ENCODE measurements at regions not wholly inside any gene's neighbourhood (a gene's known extent, or its start where the extent isn't known, plus 50 kb on each side); places are given as distances from the start of the nearest gene placed in this dataset.
A peak's percentile ranks its signal among the peaks of the same experiment; 100 is the strongest.
"Not testable (repeated sequence)": the region's sequence is repeated elsewhere in the genome, so short reads cannot be mapped to it uniquely, and the experiment has no call there.

DNA sequence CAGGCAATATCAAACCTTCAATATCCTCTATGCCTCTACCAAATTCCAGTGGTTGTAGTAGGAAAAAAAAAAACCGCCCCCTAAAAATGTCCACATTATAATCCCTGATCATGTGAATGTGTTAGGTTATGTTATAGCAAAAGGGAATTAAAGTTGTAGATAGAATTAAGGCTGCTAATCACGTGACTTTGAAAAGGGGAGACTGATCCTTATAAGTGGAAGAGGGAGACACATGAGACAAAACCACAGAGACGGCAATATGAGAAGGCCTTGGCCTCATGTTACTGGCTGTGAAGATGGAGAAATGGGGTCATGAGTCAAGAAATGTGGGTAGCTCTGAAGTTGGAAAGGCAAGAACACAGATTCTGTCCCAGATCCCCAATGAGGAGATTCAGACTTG is 1711.3 kb downstream of the KHDRBS2 start:
- H3K79me2 ChIP-seq; H2AFZ ChIP-seq; H3K9me2 ChIP-seq (replicated peaks; ENCODE audit: insufficient read depth); H3K4me2 ChIP-seq; H3K9me3 ChIP-seq (ENCODE audit: low read depth); H3K27me3 ChIP-seq; H3K27ac ChIP-seq; H3K36me3 ChIP-seq (replicated peaks; ENCODE audit: insufficient read depth, low read depth); H3K4me1 ChIP-seq (ENCODE audit: insufficient read depth); H3K4me3 ChIP-seq; H4K20me1 ChIP-seq (ENCODE audit: insufficient read depth, poor library complexity, severe bottlenecking); DNase-seq (ENCODE audit: low spot score): not testable (repeated sequence)
- 64% methylated on average over 3 of the region's 3 CpGs for WGBS (ENCODE audit: low lambda C conversion rate, missing lambda C conversion rate)

DNA sequence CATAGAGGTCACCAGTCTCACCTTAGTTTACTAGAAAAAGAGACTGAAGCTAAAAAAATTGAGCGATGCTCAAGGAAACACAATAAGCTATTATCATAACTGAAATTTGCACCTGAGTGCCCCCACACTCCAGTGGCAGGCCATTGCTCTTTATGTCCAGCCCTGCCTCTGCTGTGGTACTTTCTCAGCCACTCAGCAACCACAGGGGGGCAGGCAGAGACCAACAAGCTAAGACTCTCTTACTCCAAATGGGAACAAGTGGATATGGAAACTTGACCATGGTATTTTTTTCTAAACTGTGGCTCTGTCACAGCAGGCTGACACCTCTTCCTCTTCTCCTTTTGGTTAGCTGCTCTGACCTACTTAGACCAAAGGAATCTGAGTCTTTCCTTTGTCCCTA is 1713.4 kb downstream of the KHDRBS2 start:
- WGBS (ENCODE audit: low lambda C conversion rate, missing lambda C conversion rate): 90% methylated on average over 1 of the region's 1 CpG
- not testable (repeated sequence) for H3K9me3 ChIP-seq (ENCODE audit: low read depth); H2AFZ ChIP-seq; H3K4me2 ChIP-seq; H3K79me2 ChIP-seq; H3K27me3 ChIP-seq; H4K20me1 ChIP-seq (ENCODE audit: insufficient read depth, poor library complexity, severe bottlenecking); H3K9me2 ChIP-seq (replicated peaks; ENCODE audit: insufficient read depth); H3K4me1 ChIP-seq (ENCODE audit: insufficient read depth); H3K4me3 ChIP-seq; H3K36me3 ChIP-seq (replicated peaks; ENCODE audit: insufficient read depth, low read depth); H3K27ac ChIP-seq
- TF ChIP-seq, protein P1, sequence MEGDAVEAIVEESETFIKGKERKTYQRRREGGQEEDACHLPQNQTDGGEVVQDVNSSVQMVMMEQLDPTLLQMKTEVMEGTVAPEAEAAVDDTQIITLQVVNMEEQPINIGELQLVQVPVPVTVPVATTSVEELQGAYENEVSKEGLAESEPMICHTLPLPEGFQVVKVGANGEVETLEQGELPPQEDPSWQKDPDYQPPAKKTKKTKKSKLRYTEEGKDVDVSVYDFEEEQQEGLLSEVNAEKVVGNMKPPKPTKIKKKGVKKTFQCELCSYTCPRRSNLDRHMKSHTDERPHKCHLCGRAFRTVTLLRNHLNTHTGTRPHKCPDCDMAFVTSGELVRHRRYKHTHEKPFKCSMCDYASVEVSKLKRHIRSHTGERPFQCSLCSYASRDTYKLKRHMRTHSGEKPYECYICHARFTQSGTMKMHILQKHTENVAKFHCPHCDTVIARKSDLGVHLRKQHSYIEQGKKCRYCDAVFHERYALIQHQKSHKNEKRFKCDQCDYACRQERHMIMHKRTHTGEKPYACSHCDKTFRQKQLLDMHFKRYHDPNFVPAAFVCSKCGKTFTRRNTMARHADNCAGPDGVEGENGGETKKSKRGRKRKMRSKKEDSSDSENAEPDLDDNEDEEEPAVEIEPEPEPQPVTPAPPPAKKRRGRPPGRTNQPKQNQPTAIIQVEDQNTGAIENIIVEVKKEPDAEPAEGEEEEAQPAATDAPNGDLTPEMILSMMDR (IDR thresholded peaks at IDR 0.05; ENCODE audit: poor library complexity): peak; percentile 21
- DNase-seq (ENCODE audit: low spot score): peak; percentile 8

DNA sequence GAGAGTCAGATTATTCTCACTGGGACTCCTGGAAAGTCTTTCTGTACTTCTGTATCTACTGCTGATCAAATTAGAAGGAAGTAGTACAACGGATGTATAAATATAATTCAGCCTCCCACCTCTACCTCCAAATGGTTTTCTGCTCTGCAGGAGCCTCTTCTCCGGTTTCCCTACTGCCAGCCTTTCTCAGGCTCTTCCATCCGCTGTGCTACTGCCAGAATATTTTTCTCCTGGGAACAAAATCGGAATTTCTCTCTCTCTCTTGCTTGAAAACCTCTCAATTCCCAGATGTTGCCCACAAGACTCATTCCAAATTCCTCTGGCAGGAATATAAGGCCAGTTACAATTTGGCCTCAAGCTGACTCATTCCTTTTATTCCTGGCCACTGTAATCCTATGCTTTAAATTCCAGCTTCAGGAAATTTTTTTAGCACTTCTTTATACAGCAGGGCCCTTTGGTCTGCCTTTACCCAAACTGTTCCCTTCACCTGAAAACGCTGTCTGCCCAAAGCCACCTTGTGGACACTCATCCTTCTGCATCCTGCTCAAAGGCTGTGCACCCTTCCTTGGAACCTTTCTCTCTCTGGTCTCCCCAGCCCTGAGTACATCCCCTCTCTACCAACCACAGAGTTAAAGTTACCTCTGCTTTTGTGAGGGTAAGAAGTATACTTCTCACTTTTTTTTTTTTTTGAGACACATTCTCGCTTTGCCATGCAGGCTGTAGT is 1714.6 kb downstream of the KHDRBS2 start:
- WGBS (ENCODE audit: low lambda C conversion rate, missing lambda C conversion rate): 70% methylated on average over 6 of the region's 6 CpGs
- not testable (repeated sequence) for H3K9me2 ChIP-seq (replicated peaks; ENCODE audit: insufficient read depth); H3K4me1 ChIP-seq (ENCODE audit: insufficient read depth); H3K79me2 ChIP-seq; H3K4me3 ChIP-seq; H3K36me3 ChIP-seq (replicated peaks; ENCODE audit: insufficient read depth, low read depth); H3K4me2 ChIP-seq; H4K20me1 ChIP-seq (ENCODE audit: insufficient read depth, poor library complexity, severe bottlenecking); DNase-seq (ENCODE audit: low spot score); H3K9me3 ChIP-seq (ENCODE audit: low read depth); H3K27ac ChIP-seq; H3K27me3 ChIP-seq; H2AFZ ChIP-seq

DNA sequence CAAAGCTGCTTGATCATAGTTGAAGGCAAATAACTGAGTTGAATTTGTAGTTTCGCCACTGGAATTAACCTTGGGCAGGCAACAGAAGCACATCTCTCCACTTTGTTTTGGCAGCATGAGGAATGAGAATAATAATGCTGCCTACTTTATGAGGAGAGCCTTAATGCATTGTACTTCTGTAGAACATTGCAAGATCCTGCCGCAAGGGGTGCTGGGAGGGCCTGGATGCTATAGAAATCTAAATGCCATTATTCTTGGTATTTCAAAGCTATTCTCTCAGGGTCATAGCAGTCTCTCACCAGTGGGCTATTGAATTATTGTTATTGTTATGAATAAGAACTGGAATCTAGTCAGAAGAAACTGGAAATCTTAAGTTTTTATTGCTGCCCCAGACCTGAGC is 1715.4 kb downstream of the KHDRBS2 start:
- not testable (repeated sequence) for H3K4me2 ChIP-seq; H3K4me3 ChIP-seq; H3K27me3 ChIP-seq; H2AFZ ChIP-seq; H3K27ac ChIP-seq; H3K36me3 ChIP-seq (replicated peaks; ENCODE audit: insufficient read depth, low read depth); H3K9me3 ChIP-seq (ENCODE audit: low read depth); H3K9me2 ChIP-seq (replicated peaks; ENCODE audit: insufficient read depth); DNase-seq (ENCODE audit: low spot score); H3K4me1 ChIP-seq (ENCODE audit: insufficient read depth); H4K20me1 ChIP-seq (ENCODE audit: insufficient read depth, poor library complexity, severe bottlenecking); H3K79me2 ChIP-seq
- WGBS (ENCODE audit: low lambda C conversion rate, missing lambda C conversion rate): 82% methylated on average over 2 of the region's 2 CpGs

DNA sequence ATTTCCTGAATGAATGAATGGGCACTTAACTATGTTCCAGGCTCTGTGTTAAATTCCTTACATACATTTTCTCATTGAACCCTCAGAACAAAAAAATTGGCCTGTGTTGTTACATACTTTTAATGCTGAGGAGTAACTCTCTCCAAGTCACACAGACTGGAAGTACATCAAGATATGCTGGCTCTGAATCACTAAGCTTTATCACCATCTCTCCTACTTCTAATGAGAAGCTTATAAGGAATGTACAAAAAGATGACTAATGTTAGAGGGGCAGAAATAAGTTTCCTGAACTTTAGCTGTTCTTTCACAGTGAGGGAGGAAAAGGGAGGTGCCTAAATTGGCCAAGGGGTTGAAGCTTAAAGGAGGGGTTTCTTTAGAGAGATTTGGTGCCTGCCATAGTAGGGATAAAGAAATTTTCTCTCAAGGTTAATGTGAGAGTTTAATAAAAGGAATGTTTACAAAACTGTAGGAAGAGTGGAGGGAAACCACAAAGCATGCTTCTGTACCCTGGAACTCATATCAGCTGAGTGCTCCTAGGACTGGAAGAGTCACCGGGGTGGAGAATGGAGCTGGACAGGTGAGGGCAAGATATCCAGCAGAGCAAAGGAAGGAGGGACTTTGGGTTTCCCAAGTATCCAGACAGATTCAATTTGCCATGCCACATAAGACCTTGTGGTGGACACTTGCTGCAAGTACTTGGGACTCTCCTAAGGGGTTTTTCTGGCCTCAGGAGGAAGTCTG is 1718.4 kb downstream of the KHDRBS2 start:
- not testable (repeated sequence) for H3K4me1 ChIP-seq (ENCODE audit: insufficient read depth); H3K9me3 ChIP-seq (ENCODE audit: low read depth); H3K27me3 ChIP-seq; DNase-seq (ENCODE audit: low spot score); H3K9me2 ChIP-seq (replicated peaks; ENCODE audit: insufficient read depth); H3K27ac ChIP-seq; H4K20me1 ChIP-seq (ENCODE audit: insufficient read depth, poor library complexity, severe bottlenecking); H3K4me3 ChIP-seq; H2AFZ ChIP-seq; H3K36me3 ChIP-seq (replicated peaks; ENCODE audit: insufficient read depth, low read depth); H3K79me2 ChIP-seq; H3K4me2 ChIP-seq
- WGBS (ENCODE audit: low lambda C conversion rate, missing lambda C conversion rate): 82% methylated on average over 1 of the region's 1 CpG

DNA sequence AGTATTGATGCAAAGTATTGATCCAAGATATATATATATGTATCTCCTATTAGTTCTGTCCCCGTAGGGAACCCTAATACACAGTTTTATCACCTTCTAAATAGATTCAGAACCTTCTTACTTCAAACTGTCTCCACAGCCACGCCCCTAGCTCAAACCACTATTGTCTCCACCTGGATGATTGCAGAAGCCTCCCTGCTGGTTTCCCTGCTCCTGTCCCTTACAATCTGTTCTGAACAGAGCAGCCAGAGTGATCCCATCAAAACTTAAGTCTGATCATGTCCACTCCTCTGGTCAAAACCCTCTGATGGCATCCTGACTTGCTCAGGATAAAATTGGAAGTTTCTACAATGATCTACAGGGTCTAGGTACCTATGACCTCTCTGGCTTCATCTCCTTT is 1719.6 kb downstream of the KHDRBS2 start:
- not testable (repeated sequence) for H3K79me2 ChIP-seq; H2AFZ ChIP-seq; H3K27ac ChIP-seq; H3K36me3 ChIP-seq (replicated peaks; ENCODE audit: insufficient read depth, low read depth); DNase-seq (ENCODE audit: low spot score); H3K4me3 ChIP-seq; H4K20me1 ChIP-seq (ENCODE audit: insufficient read depth, poor library complexity, severe bottlenecking); H3K9me2 ChIP-seq (replicated peaks; ENCODE audit: insufficient read depth); H3K4me1 ChIP-seq (ENCODE audit: insufficient read depth); H3K9me3 ChIP-seq (ENCODE audit: low read depth); H3K4me2 ChIP-seq; H3K27me3 ChIP-seq
- WGBS (ENCODE audit: low lambda C conversion rate, missing lambda C conversion rate): 82% methylated on average over 2 of the region's 2 CpGs

DNA sequence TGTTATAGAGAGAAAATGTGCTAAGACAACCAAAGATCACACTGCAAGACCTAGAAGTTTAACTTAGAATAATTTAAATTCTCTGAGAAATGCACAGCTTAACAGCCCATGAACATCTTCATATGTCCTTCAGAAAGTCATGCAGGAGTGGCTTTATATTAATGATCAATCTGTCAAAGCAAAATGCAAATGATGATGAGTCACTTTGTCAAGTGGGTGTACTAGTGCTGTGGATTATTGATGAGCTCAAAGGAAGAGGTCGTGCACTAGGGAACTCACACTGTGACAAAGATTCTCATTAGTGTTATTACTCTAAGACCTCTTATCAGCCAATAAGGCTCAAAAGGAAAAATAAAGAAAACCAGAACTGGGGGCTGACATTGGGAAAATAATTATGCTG is 1726.3 kb downstream of the KHDRBS2 start:
- not testable (repeated sequence) for H4K20me1 ChIP-seq (ENCODE audit: insufficient read depth, poor library complexity, severe bottlenecking); H3K79me2 ChIP-seq; H3K9me3 ChIP-seq (ENCODE audit: low read depth); DNase-seq (ENCODE audit: low spot score); H3K4me3 ChIP-seq; H2AFZ ChIP-seq; H3K36me3 ChIP-seq (replicated peaks; ENCODE audit: insufficient read depth, low read depth); H3K4me2 ChIP-seq; H3K4me1 ChIP-seq (ENCODE audit: insufficient read depth); H3K27ac ChIP-seq; H3K27me3 ChIP-seq; H3K9me2 ChIP-seq (replicated peaks; ENCODE audit: insufficient read depth)
- WGBS (ENCODE audit: low lambda C conversion rate, missing lambda C conversion rate): 68% methylated on average over 1 of the region's 1 CpG

DNA sequence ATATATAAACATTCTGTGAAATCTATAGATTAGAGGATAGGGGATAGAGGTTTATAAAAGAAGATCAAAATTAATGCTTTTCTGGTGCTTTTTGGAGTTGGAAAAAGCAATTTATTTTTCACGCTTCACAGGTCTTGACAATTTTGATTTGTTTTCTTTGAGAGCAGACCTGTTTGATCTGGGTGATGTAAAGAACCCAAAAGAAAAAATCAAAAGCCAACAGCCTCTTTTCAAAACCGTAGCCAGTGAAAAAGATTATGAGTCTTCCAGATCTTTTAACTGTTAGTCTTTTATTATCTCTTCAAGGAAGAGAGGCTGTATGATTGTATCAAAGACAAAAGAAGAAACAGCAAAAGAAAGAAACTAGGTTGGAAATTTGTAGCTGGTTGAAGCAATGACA is 1738.7 kb downstream of the KHDRBS2 start:
- not testable (repeated sequence) for H4K20me1 ChIP-seq (ENCODE audit: insufficient read depth, poor library complexity, severe bottlenecking); H3K36me3 ChIP-seq (replicated peaks; ENCODE audit: insufficient read depth, low read depth); H3K9me2 ChIP-seq (replicated peaks; ENCODE audit: insufficient read depth); H2AFZ ChIP-seq; H3K4me1 ChIP-seq (ENCODE audit: insufficient read depth); H3K4me3 ChIP-seq; DNase-seq (ENCODE audit: low spot score); H3K27me3 ChIP-seq; H3K9me3 ChIP-seq (ENCODE audit: low read depth); H3K27ac ChIP-seq; H3K4me2 ChIP-seq; H3K79me2 ChIP-seq
- 65% methylated on average over 2 of the region's 2 CpGs for WGBS (ENCODE audit: low lambda C conversion rate, missing lambda C conversion rate)

All from hepatocyte (in vitro differentiated cells).